ENCODE measurements at regions not wholly inside any gene's neighbourhood (a gene's known extent, or its start where the extent isn't known, plus 50 kb on each side); places are given as distances from the start of the nearest gene placed in this dataset.

GRCh38 chr4:83858131-83858530 lies 322.2 kb downstream of the GPAT3 start:
- in situ Hi-C loops (cut with MboI), result no loop called here
- H2AFZ ChIP-seq, result peak overlapping the region; percentile 25; the same call in 1 of the 2 replicates
- WGBS, 2 experiments (ENCODE audit: low coverage in 1 of 2, low lambda C conversion rate in 2 of 2, missing lambda C conversion rate in 2 of 2), result 86 to 91% methylated on average over 4 to 5 of the region's 5 CpGs

GRCh38 chr4:83855044-83855443 lies 319.1 kb downstream of the GPAT3 start:
- H3K4me1 ChIP-seq (ENCODE audit: insufficient read depth), result peaks cover 71% of the 10 kb centered on the region
- peak overlapping the region; percentile 73 for H3K4me2 ChIP-seq (ENCODE audit: unreplicated experiment)
- peak; percentile 95 for DNase-seq
- no peaks in the 10 kb centered on the region for H3K36me3 ChIP-seq (ENCODE audit: low read depth)
- H3K27ac ChIP-seq, result peak overlapping the region; percentile 92
- 13 to 17% methylated on average over 6 of the region's 6 CpGs for WGBS, 2 experiments (ENCODE audit: low coverage in 1 of 2, low lambda C conversion rate in 2 of 2, missing lambda C conversion rate in 2 of 2)
- H3K79me2 ChIP-seq (ENCODE audit: insufficient read depth), result no peaks in the 10 kb centered on the region
- in situ Hi-C loops (cut with MboI), result no loop called here
- H3K9me2 ChIP-seq (ENCODE audit: insufficient read depth), result no peaks in the 10 kb centered on the region
- H3K9me3 ChIP-seq (ENCODE audit: low read depth), result no peaks in the 10 kb centered on the region
- peaks cover 55% of the 10 kb centered on the region for H3F3A ChIP-seq (ENCODE audit: insufficient read depth)
- peak overlapping the region; percentile 50; the same call in 1 of the 2 replicates for H3K9ac ChIP-seq
- H3K27me3 ChIP-seq (replicated peaks; ENCODE audit: insufficient read depth), result no peaks in the 10 kb centered on the region
- no peaks in the 10 kb centered on the region for H4K20me1 ChIP-seq (ENCODE audit: insufficient read depth)
- H3K4me3 ChIP-seq, result no peak overlapping the region
- H2AFZ ChIP-seq, result peak overlapping the region; percentile 66
- TF ChIP-seq EZH2 (IDR thresholded peaks at IDR 0.05; ENCODE audit: insufficient read depth, poor library complexity, severe bottlenecking) (no peak), EZH2phosphoT487 (IDR thresholded peaks at IDR 0.05; ENCODE audit: insufficient read depth, low read depth) (no peak)

More at GRCh38 chr4:83858131-83858530, 322.2 kb downstream of the GPAT3 start:
- Histone ChIP-seq H3K9me3 (ENCODE audit: low read depth) (no peaks in the 10 kb centered on the region), H3K9me2 (ENCODE audit: insufficient read depth) (no peaks in the 10 kb centered on the region), H3K4me2 (ENCODE audit: unreplicated experiment) (no peak overlapping the region), H3K36me3 (ENCODE audit: low read depth) (no peaks in the 10 kb centered on the region), H3K79me2 (ENCODE audit: insufficient read depth) (no peaks in the 10 kb centered on the region), H3K27ac (no peak overlapping the region), H3K4me1 (ENCODE audit: insufficient read depth) (peaks cover 45% of the 10 kb centered on the region), H4K20me1 (ENCODE audit: insufficient read depth) (no peaks in the 10 kb centered on the region), H3K4me3 (no peak overlapping the region), H3K27me3 (replicated peaks; ENCODE audit: insufficient read depth) (no peaks in the 10 kb centered on the region), H3K9ac (no peak overlapping the region), H3F3A (ENCODE audit: insufficient read depth) (peaks cover 26% of the 10 kb centered on the region)
- DNase-seq, result peak; percentile 12
- TF ChIP-seq EZH2 (IDR thresholded peaks at IDR 0.05; ENCODE audit: insufficient read depth, poor library complexity, severe bottlenecking) (no peak), EZH2phosphoT487 (IDR thresholded peaks at IDR 0.05; ENCODE audit: insufficient read depth, low read depth) (no peak)

DNA sequence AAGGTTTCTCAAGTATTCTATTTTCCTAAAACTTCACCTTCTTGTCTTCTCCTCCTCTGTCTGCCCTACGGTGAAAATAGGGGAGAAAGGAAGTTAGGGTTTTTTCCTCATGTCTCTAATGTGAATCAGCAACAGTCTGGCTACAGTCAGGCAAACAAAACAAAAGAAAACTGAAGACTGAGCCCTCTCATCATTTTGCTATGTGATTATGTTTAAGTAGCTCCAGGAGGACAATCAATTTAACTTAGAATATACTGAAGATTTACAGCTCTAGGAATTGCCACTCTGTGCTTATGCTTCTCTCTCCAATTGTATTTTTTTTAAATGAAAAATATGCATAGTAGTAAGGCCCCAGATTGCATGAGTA lies 316.2 kb downstream of the GPAT3 start:
- peaks cover 56% of the 10 kb centered on the region for H3K4me1 ChIP-seq (ENCODE audit: insufficient read depth)
- H3K9me2 ChIP-seq (ENCODE audit: insufficient read depth), result no peaks in the 10 kb centered on the region
- no peaks in the 10 kb centered on the region for H4K20me1 ChIP-seq (ENCODE audit: insufficient read depth)
- peaks cover 55% of the 10 kb centered on the region for H3F3A ChIP-seq (ENCODE audit: insufficient read depth)
- no peaks in the 10 kb centered on the region for H3K36me3 ChIP-seq (ENCODE audit: low read depth)
- no peaks in the 10 kb centered on the region for H3K27me3 ChIP-seq (replicated peaks; ENCODE audit: insufficient read depth)
- peak overlapping the region; percentile 82 for H3K27ac ChIP-seq
- H2AFZ ChIP-seq, result peak overlapping the region; percentile 65
- peak overlapping the region; percentile 16; the same call in 1 of the 2 replicates for H3K4me3 ChIP-seq
- H3K4me2 ChIP-seq (ENCODE audit: unreplicated experiment), result peak overlapping the region; percentile 68
- H3K79me2 ChIP-seq (ENCODE audit: insufficient read depth), result no peaks in the 10 kb centered on the region
- WGBS, 2 experiments (ENCODE audit: low coverage in 1 of 2, low lambda C conversion rate in 2 of 2, missing lambda C conversion rate in 2 of 2), result 0% methylated on average over 1 of the region's 1 CpG
- peak; percentile 89 for DNase-seq
- no peak for TF ChIP-seq EZH2phosphoT487 (IDR thresholded peaks at IDR 0.05; ENCODE audit: insufficient read depth, low read depth)
- no peaks in the 10 kb centered on the region for H3K9me3 ChIP-seq (ENCODE audit: low read depth)
- peak overlapping the region; percentile 49 for H3K9ac ChIP-seq
- in situ Hi-C loops (cut with MboI), result no loop called here

- 22 to 26% methylated on average over 10 of the region's 10 CpGs for WGBS, 2 experiments (ENCODE audit: low coverage in 1 of 2, low lambda C conversion rate in 2 of 2, missing lambda C conversion rate in 2 of 2)
- peaks cover 55% of the 10 kb centered on the region for H3F3A ChIP-seq (ENCODE audit: insufficient read depth)
- H3K27me3 ChIP-seq (replicated peaks; ENCODE audit: insufficient read depth), result no peaks in the 10 kb centered on the region
- no peaks in the 10 kb centered on the region for H3K36me3 ChIP-seq (ENCODE audit: low read depth)
- peak overlapping the region; percentile 82 for H3K27ac ChIP-seq
- in situ Hi-C loops (cut with MboI), result no loop called here
- H2AFZ ChIP-seq, result peak overlapping the region; percentile 65
- H3K9ac ChIP-seq, result peak overlapping the region; percentile 49
- no peak for TF ChIP-seq EZH2phosphoT487 (IDR thresholded peaks at IDR 0.05; ENCODE audit: insufficient read depth, low read depth)
- no peak for TF ChIP-seq EZH2 (IDR thresholded peaks at IDR 0.05; ENCODE audit: insufficient read depth, poor library complexity, severe bottlenecking)
- H3K4me2 ChIP-seq (ENCODE audit: unreplicated experiment), result peak overlapping the region; percentile 68
- DNase-seq, result peak; percentile 60
- H3K9me3 ChIP-seq (ENCODE audit: low read depth), result no peaks in the 10 kb centered on the region
- peaks cover 56% of the 10 kb centered on the region for H3K4me1 ChIP-seq (ENCODE audit: insufficient read depth)
- H4K20me1 ChIP-seq (ENCODE audit: insufficient read depth), result no peaks in the 10 kb centered on the region
- peak overlapping the region; percentile 16; the same call in 1 of the 2 replicates for H3K4me3 ChIP-seq
- H3K79me2 ChIP-seq (ENCODE audit: insufficient read depth), result no peaks in the 10 kb centered on the region
- no peaks in the 10 kb centered on the region for H3K9me2 ChIP-seq (ENCODE audit: insufficient read depth)
These were observed 315.6 kb downstream of the GPAT3 start for GRCh38 chr4:83851261-83852084.
